Stomach (tissue), 8 donors: ENCODE measurements at regions not wholly inside any gene's neighbourhood (a gene's known extent, or its start where the extent isn't known, plus 50 kb on each side); places are given as distances from the start of the nearest gene placed in this dataset.

Experiments
- DNase-seq, 2 donors: peaks; one replicate each; pipeline versions ENCODE4 v3.0.0 to v3.0.0-alpha.2; 2013 to 2019
- H3K27ac ChIP-seq, 5 donors: fragments of 200-600 bp in 4 of 5; sonication (generic) in 4 of 5; one replicate each; pipeline ENCODE4 v1.5.1; 2013 to 2019; ENCODE audit warnings: mild to moderate bottlenecking in 1 of 5, moderate library complexity in 1 of 5
- H3K27me3 ChIP-seq, 3 donors: fragments of 200-600 bp; sonication (generic); one replicate each; pipeline ENCODE4 v1.5.1; 2017 to 2019; ENCODE audit warnings: mixed run types in 1 of 3
- H3K36me3 ChIP-seq, 4 donors: fragments of 200-600 bp; sonication (generic); 1 replicate in 3 of 4; 2 replicates in 1 of 4; pipeline ENCODE4 v1.5.1; 2016 to 2019
- H3K4me1 ChIP-seq, 4 donors: fragments of 200-600 bp; sonication (generic); one replicate each; pipeline ENCODE4 v1.5.1; 2016 to 2019
- H3K4me3 ChIP-seq, 4 donors: fragments of 200-600 bp; sonication (generic) in 3 of 4; one replicate each; pipeline ENCODE4 v1.5.1; 2016 to 2019; ENCODE audit warnings: mild to moderate bottlenecking in 1 of 4
- H3K9me3 ChIP-seq, 4 donors: fragments of 200-600 bp; sonication (generic); one replicate each; pipeline ENCODE4 v1.5.1; 2016 to 2019
- EP300 ChIP-seq: sonication (generic); formaldehyde crosslinking; IDR thresholded peaks from one replicate; pipeline ENCODE4 v1.6.1; 2017; ENCODE audit warnings: antibody characterized with exemption
- POLR2A ChIP-seq, 4 donors: fragments of 450-650 bp; IDR thresholded peaks; one replicate each; pipeline ENCODE4 v1.6.1; 2016; ENCODE audit warnings: antibody characterized with exemption in 4 of 4, control low read depth in 2 of 4, mild to moderate bottlenecking in 1 of 4, moderate library complexity in 1 of 4
- POLR2AphosphoS5 ChIP-seq, 3 donors: sonication (generic); formaldehyde crosslinking; IDR thresholded peaks; one replicate each; pipeline ENCODE4 v1.6.1; 2016; ENCODE audit warnings: antibody characterized with exemption in 3 of 3
- WGBS, 5 donors: extraction: QIAGEN DNeasy Blood & Tissue Kit in 3 of 5; methylation state at CpG; one replicate each; pipeline versions ENCODE4 v1.1.5 to v1.1.7; 2013 to 2018; 5-methylcytosine and 5-hydroxymethylcytosine counted together
- intact Hi-C: fragments of 100-400 bp; cut with DNase I; formaldehyde crosslinking; loops from one replicate; pipeline ENCODE4 v1.15.1; 2023; ENCODE audit warnings: low total_unique reads
- TF ChIP-seq, protein P1 (sequence below), 7 experiments: fragments of 450-650 bp in 4 of 7; fragments of 200-600 bp in 3 of 7; sonication (generic) in 3 of 7; IDR thresholded peaks; one replicate each; pipeline ENCODE4 v1.5.1; 2016 to 2019; ENCODE audit warnings: antibody characterized with exemption in 7 of 7, control low read depth in 2 of 7, mild to moderate bottlenecking in 1 of 7
- donor health status: healthy with polysubstance abuse.
- donor health status: Bipolar disorder and iron deficiency.
- donor health status: healthy.

DNA sequence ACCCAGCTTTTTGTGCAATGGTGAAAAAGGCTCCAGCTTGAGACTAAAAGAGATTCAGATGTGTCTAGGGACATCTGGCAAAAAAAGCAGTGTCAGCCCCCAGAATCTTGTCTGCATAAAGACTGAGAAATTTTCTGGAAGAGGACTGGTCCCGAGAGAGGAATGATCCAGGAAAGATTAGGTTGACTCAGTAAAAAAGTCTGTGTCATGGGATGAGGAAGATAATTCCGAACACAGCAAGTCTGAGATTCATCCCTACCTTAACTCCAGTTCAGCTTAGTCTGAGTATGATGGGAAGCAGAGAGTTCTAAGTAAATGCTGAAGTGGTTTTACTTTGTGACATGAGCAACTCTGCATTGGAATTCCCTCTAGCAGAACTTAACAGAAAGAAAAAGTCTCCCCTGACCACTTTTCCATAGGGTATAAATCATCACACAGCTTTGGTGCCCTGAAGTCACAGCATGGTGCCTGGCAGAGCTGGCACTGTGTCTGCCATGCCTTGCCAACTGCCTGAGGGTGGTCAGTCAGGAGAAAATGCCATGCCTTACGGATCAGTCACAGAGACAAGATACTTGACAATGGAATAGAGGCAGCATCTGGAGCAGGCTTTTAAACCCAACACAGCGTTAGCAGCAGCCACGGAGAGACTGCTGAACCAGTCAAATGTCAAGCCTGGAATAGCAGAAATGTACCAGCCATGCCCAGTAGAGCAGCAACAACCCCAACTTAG lies 153.4 kb downstream of the ZC3H11B start:
- H3K27me3 ChIP-seq: no peaks in the 10 kb centered on the region
- peak in 1 of 2 donors; percentile 30 for DNase-seq
- no peak overlapping the region for H3K27ac ChIP-seq
- intact Hi-C loops: no loop called here
- no peak overlapping the region for H3K4me3 ChIP-seq
- H3K4me1 ChIP-seq: no peaks in the 10 kb centered on the region
- no peaks in the 10 kb centered on the region for H3K36me3 ChIP-seq
- H3K9me3 ChIP-seq: no peaks in the 10 kb centered on the region
- no peak for TF ChIP-seq POLR2A (IDR thresholded peaks at IDR 0.05)
- TF ChIP-seq EP300: no peak
- TF ChIP-seq, protein P1, sequence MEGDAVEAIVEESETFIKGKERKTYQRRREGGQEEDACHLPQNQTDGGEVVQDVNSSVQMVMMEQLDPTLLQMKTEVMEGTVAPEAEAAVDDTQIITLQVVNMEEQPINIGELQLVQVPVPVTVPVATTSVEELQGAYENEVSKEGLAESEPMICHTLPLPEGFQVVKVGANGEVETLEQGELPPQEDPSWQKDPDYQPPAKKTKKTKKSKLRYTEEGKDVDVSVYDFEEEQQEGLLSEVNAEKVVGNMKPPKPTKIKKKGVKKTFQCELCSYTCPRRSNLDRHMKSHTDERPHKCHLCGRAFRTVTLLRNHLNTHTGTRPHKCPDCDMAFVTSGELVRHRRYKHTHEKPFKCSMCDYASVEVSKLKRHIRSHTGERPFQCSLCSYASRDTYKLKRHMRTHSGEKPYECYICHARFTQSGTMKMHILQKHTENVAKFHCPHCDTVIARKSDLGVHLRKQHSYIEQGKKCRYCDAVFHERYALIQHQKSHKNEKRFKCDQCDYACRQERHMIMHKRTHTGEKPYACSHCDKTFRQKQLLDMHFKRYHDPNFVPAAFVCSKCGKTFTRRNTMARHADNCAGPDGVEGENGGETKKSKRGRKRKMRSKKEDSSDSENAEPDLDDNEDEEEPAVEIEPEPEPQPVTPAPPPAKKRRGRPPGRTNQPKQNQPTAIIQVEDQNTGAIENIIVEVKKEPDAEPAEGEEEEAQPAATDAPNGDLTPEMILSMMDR (IDR thresholded peaks at IDR 0.05): no peak
- TF ChIP-seq POLR2AphosphoS5 (IDR thresholded peaks at IDR 0.05): no peak
- 66 to 82% (median 76%) methylated on average over 5 of the region's 5 CpGs for WGBS, 5 donors

DNA sequence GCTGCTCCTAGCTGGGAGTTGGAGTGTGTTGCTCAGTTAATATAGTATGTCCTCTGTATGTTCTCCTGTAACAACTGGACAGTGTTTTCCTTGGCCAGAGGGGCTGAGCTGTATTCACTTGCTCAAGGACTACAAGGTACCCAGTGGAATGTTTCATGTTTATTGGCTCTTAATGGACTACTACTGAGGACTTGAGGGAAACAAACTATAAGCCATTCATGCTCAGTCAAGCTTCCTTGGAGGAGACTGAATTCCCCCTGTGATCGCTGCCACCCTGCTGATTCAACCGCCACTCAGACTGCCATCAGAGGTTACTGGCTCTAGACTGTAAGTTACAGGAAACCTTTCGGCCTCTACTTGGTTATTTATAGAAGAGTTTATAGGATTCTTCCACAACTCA lies 166.6 kb downstream of the ZC3H11B start:
- 61 to 79% (median 74%) methylated on average over 3 of the region's 3 CpGs for WGBS, 5 donors
- no peaks in the 10 kb centered on the region for H3K4me1 ChIP-seq
- no peak overlapping the region for H3K27ac ChIP-seq
- TF ChIP-seq EP300 (no peak), POLR2A (IDR thresholded peaks at IDR 0.05) (no peak), POLR2AphosphoS5 (IDR thresholded peaks at IDR 0.05) (no peak)
- TF ChIP-seq, protein P1 (IDR thresholded peaks at IDR 0.05): no peak
- H3K4me3 ChIP-seq: no peak overlapping the region
- no peaks in the 10 kb centered on the region for H3K9me3 ChIP-seq
- H3K27me3 ChIP-seq: no peaks in the 10 kb centered on the region
- no peak for DNase-seq
- no peaks in the 10 kb centered on the region for H3K36me3 ChIP-seq
- intact Hi-C loops: no loop called here

DNA sequence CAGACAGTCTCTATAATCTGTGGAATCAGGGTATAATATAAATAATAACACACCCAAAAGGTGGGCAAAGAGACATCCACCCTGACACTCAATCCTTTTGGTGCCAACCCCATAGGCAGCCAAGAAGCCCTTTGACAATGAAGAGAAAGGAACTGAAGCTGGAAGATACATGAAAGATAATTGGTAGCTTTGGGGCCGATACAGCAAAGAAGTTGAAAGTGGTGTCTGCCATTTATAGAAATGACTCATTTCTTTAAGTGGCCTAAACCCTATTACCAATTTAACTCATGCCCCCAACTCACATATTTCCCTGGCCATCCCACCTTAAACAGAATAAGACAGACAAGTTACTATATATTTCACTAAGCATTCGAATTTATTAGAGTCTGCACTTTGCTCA lies 167.0 kb downstream of the ZC3H11B start:
- intact Hi-C loops: no loop called here
- DNase-seq: no peak
- 81 to 89% (median 86%) methylated on average over 2 of the region's 2 CpGs for WGBS, 5 donors
- H3K36me3 ChIP-seq: no peaks in the 10 kb centered on the region
- H3K27ac ChIP-seq: no peak overlapping the region
- H3K9me3 ChIP-seq: no peaks in the 10 kb centered on the region
- TF ChIP-seq, protein P1 (IDR thresholded peaks at IDR 0.05): no peak
- no peak for TF ChIP-seq EP300
- no peak for TF ChIP-seq POLR2A (IDR thresholded peaks at IDR 0.05)
- no peak for TF ChIP-seq POLR2AphosphoS5 (IDR thresholded peaks at IDR 0.05)
- no peak overlapping the region for H3K4me3 ChIP-seq
- H3K27me3 ChIP-seq: no peaks in the 10 kb centered on the region
- no peaks in the 10 kb centered on the region for H3K4me1 ChIP-seq

DNA sequence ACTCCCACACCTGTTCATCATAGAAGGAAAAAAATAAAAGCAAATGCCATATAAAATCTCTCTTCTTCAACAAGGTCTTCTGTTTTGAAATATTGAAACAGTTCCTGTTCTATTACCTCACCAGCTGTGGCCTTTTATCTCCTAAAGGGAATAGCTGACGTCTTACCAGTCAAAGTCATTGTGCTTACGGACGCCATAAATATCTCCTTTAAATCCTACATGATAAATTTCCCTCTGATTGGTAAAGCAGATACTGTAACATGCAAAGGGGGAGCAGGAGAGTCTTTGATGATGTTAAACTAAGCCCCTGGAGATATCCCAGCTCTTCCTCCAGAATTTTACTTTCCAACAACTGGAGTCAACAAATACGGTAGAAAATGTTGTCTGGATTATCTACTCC lies 168.4 kb downstream of the ZC3H11B start:
- intact Hi-C loops: no loop called here
- no peak for DNase-seq
- no peaks in the 10 kb centered on the region for H3K27me3 ChIP-seq
- TF ChIP-seq EP300 (no peak), POLR2AphosphoS5 (IDR thresholded peaks at IDR 0.05) (no peak), POLR2A (IDR thresholded peaks at IDR 0.05) (no peak)
- TF ChIP-seq, protein P1 (IDR thresholded peaks at IDR 0.05): no peak
- H3K4me1 ChIP-seq: no peaks in the 10 kb centered on the region
- H3K4me3 ChIP-seq: no peak overlapping the region
- H3K27ac ChIP-seq: no peak overlapping the region
- H3K36me3 ChIP-seq: no peaks in the 10 kb centered on the region
- no peaks in the 10 kb centered on the region for H3K9me3 ChIP-seq
- 75 to 84% (median 77%) methylated on average over 4 of the region's 4 CpGs for WGBS, 5 donors
